ENCODE measurements at regions not wholly inside any gene's neighbourhood (a gene's known extent, or its start where the extent isn't known, plus 50 kb on each side); places are given as distances from the start of the nearest gene placed in this dataset.
A peak's percentile ranks its signal among the peaks of the same experiment; 100 is the strongest.

DNA sequence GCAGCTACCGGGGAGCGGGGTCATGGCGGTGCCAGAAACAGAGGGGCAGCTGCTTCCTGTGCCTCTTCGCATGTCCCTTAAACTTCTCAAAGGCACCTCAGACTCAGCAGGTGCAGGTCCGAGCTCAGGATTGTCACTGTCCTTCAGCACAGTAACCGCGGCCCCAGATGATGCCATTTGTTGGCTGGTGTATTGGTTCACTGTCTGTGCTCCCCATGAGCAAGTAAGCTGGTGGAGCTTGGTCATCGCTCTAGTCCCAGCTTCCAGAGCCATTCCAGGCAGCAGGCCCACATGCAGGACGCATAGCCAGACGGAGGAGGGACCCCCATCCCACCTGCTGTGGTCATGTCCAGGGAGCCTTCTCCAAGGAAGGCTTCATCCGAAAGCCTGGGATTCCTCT lies 154.0 kb upstream of the AJAP1 start:
- no peak for DNase-seq (ENCODE audit: extremely low read depth in 1 of 11, low read depth in 9 of 11, low spot score in 4 of 11)

DNA sequence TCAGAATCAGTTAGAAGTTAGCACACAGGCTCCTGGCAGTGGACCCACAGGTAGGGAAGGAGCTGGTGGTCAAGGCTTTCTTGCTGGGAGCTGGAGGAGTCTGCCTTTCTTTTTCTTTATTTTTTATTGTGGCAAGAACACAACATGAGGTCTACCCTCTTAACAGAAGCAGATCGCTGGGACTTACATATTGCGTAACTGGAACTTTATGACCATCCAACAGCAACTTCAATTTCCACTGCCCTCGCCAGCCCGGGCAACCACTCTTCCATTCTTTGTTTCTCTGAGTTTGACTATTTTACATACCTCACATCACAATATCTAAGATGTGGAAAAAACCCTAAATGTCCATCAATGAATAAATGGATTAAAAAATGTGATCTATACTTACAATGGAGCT lies 147.8 kb upstream of the AJAP1 start:
- no peak for DNase-seq (ENCODE audit: extremely low read depth in 1 of 11, low read depth in 9 of 11, low spot score in 4 of 11)

DNA sequence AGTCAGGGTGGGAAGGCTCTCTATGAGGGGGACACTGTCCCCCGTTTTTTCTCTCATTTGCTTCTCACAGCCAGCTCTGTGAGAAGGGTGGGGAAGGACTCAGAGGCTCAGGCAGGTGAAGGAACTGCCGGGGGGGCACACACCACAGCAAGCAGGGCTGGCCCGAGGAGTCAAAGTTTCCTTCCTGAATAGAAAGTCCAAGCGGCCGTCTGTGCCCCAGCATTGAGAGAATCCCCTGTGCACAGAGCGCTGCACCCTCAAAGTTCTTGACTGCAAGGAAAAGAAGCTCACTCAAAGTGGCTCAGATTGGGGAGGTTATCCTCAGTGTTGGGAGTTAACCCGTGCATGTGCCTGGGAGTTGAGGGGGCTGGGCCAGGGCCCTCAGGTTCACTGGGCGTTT lies 145.2 kb upstream of the AJAP1 start:
- DNase-seq (ENCODE audit: extremely low read depth in 1 of 11, low read depth in 9 of 11, low spot score in 4 of 11), result no peak

DNA sequence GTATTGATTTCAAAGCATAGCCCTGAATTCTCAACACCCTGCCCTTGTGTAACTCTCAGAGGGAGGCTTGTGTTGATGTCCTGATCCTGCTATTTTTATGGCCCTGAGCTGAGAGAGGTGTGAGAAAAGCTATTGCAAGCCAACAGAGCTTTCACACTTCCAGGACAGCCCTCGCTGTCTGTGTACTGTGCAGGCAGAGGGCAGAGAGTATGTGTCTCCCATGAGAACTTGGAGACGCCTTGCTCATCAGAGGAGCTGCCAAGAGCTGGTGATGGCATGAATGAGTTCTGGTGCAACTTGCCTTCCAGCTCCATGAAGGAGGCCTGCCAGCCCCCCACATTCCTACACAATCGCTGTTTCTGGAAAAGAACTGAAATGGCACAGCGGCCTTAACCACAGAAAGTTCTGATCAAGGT lies 144.1 kb upstream of the AJAP1 start:
- DNase-seq (ENCODE audit: extremely low read depth in 1 of 11, low read depth in 9 of 11, low spot score in 4 of 11), result no peak

DNA sequence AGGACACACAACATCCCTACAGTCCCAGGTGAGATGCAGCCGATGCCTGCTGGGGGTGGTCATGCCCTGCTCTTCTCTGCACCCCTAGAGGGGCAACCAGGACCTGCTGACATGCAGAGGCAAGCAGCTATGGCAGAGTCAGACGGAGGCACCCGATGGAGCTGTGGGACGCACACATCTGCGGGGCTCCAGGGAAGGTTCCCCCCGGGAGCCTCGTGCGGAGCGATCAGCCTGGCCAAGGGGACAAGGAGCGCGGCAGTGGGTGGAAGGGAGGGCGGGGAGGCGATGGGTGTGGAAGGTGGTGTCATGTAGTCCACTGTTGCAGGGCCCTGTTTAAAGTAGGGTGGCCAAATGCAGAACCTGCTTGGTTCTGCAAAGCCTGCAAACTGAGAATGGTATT lies 143.0 kb upstream of the AJAP1 start:
- no peak for DNase-seq (ENCODE audit: extremely low read depth in 1 of 11, low read depth in 9 of 11, low spot score in 4 of 11)

DNA sequence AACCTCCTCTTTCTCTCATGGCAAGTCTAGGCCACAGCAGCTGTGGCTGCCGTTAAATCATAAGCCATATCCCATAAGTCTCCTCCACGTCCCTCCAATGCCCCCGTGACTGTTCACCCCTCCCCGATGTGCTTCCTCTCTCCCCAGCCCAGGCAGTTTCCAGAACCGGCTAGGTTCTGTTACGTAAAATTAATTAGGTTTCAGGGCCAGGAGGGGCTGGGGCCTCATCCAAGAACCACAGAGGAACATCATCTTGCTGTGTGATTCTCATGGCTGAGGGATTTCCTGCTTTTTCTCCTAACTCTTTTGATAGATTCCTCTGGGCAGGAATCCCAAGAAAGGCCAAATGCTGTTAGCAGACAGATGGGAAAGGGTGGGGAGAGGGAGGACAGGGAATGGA lies 141.8 kb upstream of the AJAP1 start:
- DNase-seq (ENCODE audit: extremely low read depth in 1 of 11, low read depth in 9 of 11, low spot score in 4 of 11), result peak; percentile 33 to 86 (median 63)

DNA sequence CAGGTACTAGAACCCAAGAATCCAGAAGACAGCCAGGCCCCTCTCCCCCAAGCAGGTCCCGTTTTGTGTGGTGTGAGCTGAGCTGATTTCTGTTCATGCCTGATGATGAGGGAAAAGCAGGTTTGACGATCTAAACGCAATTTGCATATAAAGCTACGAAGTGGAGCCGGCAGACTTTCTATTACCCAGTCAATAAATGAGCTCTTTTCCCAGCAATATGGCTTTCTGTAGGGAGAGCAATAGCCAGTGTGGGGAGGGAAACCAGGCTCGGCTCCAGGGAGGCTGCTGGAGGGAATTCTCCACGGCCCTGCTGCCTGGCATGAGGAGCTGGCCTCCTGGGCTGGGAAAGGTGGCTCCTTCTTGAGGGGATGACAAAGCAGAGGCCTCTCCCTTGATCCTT lies 140.7 kb upstream of the AJAP1 start:
- DNase-seq (ENCODE audit: extremely low read depth in 1 of 11, low read depth in 9 of 11, low spot score in 4 of 11), result no peak

DNA sequence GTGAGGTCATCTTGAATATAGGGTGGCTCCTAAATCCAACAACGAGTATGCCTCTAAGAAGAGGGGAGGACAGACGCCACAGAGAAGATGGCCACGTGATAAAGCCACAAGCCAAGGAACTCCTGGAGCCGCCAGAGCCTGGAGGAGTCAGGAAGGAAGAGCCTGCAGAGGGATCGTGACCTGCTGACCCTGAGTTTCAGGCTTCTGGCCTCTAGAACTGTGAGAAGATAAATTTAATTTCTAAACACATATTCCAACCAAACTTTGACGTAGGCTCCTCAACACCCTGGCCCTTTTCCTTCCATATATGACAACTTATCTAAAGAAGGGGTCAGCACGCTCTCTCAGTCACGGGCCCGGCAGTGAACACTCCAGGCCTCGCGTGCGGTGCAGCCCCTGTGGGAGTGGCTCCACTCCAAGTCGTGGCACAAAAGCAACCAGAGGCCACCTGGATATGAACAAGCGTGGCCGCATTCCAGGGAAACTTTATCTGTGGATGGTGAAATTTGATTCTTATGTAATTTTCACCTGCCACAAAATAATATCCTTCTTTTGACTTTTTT lies 138.6 kb upstream of the AJAP1 start:
- peak in 1 of 11 donors; percentile 20 for DNase-seq (ENCODE audit: extremely low read depth in 1 of 11, low read depth in 9 of 11, low spot score in 4 of 11)

DNA sequence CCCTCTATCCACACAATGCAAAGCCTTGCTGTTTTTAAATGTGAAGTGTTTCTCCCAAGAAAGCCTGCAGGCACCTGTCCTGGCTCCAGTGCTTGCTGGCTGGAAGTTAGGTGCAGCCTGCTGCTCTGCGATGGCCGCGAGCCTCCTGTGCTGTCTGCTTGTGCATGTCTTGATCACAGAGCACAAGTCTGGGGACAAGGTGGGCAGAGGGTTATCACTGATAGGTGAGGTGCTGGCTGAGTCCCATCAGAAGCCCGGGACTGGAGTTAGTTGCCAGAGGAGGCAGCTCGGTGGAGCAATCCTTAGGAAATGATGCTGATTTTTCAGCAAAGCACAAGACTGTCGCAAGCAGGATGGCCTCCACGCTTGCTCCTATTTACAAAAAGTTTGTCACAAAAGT lies 137.8 kb upstream of the AJAP1 start:
- no peak for DNase-seq (ENCODE audit: extremely low read depth in 1 of 11, low read depth in 9 of 11, low spot score in 4 of 11)

DNA sequence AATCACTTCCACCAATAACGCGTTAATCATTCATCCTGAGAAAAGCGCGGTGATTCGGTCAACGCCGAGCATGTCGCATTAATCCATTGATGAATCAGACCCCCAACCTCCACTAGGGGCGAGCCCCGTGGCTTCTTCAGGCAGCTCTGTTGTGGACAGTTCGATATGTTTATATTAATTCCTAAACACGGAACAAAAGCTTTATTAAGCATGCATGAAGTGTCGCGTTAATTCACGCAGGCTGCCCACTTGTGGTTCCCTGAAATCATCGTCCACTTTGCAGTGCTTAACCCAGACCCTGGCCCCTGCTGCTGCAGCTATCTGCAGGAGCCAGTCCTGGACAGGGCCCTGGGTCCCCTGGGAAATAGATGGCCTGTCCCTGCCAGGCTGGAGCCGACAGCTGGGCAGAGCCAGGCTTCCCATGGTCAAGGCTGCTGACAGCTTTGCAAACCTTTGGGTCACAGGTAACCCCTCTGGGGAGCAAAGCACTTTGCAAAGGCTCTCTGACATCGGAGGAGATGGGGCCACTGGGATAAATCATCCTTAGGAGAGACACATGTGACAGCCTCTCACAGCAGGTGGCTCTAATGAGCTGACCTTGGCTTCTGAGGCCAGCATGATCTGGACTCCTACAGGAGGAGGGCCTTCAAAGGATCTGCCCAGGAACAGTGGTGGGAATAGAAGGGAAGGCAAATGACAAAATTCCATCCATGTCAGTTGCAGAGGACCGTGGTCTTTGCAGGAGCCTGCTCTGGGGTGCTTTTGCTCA lies 137.0 kb upstream of the AJAP1 start:
- DNase-seq (ENCODE audit: extremely low read depth in 1 of 11, low read depth in 9 of 11, low spot score in 4 of 11), result no peak

DNA sequence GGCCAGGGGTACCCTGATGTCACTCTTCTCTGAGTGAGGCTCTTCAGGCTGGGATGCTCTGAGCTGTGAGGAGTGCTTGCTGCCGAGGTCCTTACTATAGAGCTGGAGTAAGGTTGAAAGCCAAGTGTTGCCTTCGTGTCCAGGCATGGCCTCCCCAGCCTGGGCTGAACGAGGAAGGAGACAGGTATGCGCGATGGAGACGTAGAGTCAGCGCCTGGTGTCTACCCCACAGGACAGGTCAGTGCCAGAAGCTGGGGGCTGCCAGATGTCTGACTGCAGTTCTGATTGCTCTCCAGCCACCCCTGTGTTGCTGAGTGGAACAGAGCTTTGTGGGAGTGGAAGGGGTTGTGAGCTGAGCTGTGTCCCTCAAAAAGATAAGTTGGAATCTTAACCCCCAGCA lies 135.8 kb upstream of the AJAP1 start:
- DNase-seq (ENCODE audit: extremely low read depth in 1 of 11, low read depth in 9 of 11, low spot score in 4 of 11), result no peak

DNA sequence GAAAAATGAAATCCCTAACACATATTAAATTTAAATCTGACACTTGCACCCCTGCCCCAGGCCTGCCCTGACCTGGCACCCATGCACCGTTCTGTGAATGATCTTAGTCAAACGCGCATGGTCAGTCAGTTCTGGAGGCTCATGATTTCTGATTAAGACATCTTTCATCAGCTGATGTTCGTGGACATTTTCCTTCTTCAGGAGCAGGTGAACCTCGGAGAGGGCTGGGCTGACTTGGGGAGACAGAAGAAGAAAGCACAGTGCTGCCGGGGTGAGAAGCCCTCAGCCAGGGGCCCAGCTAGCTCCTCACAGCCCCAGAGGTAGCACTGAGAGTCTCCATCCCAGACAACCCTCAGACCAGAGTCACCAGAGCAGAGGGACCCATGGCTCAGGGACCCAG lies 134.5 kb upstream of the AJAP1 start:
- no peak for DNase-seq (ENCODE audit: extremely low read depth in 1 of 11, low read depth in 9 of 11, low spot score in 4 of 11)

DNA sequence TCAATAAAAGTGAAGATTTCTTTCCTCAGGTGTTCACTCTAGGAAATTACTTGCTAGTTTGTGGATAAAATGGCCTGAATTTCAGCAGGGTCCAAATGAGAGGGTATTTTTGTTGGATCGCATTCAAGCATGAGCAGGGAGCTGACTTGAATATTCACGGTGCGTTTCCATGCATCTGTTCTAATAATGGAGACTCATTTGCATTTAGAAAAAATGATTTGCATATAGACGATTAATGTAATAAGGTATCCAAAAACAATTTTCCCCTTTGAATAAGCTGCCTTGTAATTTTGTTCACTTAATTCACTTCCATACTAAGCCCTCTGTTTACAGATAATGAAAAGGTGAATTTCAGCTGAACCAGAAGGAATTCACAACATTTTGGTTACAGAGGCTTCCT lies 130.9 kb upstream of the AJAP1 start:
- DNase-seq (ENCODE audit: extremely low read depth in 1 of 11, low read depth in 9 of 11, low spot score in 4 of 11), result no peak

DNA sequence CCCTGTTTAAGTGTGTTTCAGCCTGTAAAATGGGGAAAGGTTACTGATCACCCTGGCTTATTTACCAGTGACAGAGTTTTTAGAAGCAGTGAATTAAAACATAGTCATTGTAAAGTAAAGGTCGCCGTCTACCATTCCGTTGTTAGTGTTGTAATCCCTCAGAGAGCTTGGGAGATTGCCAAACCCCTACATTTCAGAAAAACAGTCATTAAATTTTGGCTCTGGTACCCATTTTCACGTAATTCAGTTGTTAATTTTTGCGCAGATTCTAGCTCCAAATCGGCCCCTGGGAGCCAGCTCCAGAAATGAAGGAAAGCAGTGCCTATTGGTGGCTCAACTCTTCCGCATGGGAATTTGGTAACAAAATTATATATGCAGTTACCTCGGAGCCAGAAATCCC lies 127.7 kb upstream of the AJAP1 start:
- DNase-seq (ENCODE audit: extremely low read depth in 1 of 11, low read depth in 9 of 11, low spot score in 4 of 11), result no peak

DNA sequence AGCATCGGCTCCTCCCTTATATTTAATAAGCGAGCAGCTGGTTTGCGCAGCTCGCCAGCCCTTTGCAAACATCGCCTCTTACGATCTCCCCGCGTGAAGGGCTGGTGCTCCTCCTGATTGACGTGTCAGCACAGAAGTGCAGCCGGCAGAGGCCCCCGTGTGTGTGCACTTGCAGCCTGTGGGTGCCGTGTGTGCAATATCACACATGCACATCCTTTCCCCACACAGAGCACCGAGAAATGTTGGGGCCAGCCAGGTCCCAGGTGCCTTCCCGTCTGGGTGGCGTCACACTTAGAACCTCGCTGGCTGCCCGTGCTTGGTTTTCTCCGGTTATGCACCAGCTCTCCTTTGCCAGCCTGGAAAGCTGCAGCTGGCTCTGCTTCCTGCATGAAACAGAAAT lies 126.6 kb upstream of the AJAP1 start:
- no peak for DNase-seq (ENCODE audit: extremely low read depth in 1 of 11, low read depth in 9 of 11, low spot score in 4 of 11)

DNA sequence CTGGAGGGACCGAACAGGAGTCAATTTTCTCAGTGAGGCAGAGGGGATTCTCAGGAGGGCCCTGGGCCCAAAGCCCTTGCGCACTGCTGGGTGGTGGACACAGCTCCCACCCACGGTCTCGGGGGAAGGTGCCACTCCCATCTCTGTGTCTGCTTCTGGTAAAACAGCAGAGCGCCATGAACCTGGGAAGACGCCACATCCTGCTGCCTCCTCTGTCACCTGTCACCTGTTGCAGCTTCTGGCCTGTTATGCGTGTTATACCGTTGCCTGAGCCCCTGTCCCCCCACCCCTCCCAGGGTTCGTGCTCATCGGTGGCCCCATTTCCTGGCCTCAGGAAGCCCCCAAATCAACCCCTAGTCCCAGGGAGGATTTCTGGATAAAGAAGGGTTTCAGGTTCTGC lies 125.8 kb upstream of the AJAP1 start:
- no peak for DNase-seq (ENCODE audit: extremely low read depth in 1 of 11, low read depth in 9 of 11, low spot score in 4 of 11)

DNA sequence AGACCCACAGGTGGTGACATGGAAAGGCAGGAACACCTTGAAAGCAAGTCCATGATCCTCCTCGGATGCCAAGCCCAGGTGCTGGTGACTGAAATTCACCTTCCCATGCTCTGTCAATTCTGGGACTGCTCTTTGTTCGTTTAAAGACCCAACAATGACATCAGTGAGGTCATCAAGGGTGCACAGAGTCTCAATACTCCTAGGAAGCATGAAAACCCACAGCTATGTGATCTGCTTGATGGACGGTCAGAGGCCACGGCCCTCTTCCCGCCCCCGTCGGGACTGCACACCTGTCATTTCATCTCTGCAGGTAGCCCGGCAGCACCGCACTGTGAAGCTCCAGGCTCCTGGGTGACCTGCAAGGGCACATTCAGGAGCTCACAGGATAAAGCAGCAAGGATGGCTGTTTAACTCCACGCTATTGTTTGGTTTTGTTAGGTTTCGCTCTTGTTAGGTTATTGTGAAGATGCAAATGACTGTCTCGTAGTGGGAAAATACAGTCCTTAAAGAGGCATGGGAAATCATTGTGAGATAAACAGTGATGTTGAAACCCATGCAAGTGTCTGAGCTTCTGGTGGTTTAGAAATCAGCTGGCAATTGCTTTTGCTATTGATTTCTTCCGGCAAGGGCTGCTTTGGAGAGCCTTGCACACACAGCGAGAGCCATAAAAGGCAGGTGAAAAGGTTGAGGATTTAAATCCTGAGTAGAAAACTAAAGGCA lies 124.8 kb upstream of the AJAP1 start:
- no peak for DNase-seq (ENCODE audit: extremely low read depth in 1 of 11, low read depth in 9 of 11, low spot score in 4 of 11)

DNA sequence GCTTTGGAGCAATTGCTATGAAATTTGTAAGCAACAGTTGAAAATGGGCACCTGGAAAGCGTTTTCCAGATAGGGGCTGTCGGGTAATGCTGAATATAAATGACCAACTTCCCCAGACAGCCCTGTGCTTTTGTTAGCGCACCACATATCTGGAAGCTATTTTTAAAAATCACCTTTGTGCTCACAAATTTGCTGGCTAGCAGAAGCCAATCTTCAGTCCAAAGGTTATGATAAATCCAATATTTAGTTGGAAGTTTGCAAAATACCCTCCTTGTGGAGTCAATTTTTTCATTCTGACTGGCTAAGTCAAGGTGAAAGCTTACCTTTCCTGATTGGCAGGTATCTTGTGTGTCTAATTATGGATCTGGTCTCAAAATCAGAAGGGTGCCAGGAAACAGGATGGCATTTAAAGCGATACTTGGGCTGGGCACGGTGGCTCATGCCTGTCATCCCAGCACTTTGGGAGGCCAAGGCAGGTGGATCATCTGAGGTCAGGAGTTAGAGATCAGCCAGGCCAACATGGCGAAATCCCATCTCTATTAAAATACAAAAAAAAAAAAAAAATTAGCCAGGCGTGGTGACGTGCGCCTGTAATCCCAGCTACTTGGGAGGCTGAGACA lies 124.1 kb upstream of the AJAP1 start:
- DNase-seq (ENCODE audit: extremely low read depth in 1 of 11, low read depth in 9 of 11, low spot score in 4 of 11), result no peak

DNA sequence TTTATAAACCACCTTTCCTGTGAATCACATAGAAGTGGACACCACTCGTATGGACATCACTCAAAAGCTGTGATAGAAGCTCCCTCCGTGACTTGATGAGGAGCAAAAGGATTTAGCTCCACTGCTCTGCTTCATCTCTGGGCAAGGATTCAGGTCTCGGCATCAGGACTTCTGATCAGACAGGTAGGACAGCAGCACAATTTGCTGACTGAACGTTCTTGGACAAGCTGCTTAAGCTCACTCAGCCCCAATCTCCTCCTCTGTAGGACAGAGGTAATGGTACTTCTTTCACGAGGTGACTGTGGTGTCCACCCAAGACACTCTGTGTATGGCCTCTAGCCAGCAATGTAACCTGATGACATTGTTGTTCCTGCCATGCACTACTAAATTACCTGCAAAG lies 122.6 kb upstream of the AJAP1 start:
- no peak for DNase-seq (ENCODE audit: extremely low read depth in 1 of 11, low read depth in 9 of 11, low spot score in 4 of 11)

DNA sequence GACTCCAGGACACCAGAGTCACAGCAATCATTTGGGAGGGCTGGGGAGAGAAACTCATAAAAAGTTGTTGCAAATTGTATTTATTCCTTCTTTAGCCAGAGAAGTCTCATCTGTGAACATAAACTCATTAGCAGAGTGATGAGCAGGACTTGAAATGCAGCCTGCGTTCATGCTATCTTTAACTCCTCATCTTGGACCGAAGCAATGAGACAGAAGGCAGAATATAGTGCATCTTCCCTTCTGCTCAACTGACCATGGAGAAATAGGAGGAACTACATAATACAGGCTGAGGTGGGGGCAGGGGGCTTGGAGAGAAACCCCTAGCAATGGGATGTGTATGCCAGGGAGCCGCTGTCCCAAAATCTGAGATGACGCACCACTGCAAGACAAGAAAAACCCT lies 121.8 kb upstream of the AJAP1 start:
- no peak for DNase-seq (ENCODE audit: extremely low read depth in 1 of 11, low read depth in 9 of 11, low spot score in 4 of 11)
